BLaER1 (cell line): ENCODE measurements at regions not wholly inside any gene's neighbourhood (a gene's known extent, or its start where the extent isn't known, plus 50 kb on each side); places are given as distances from the start of the nearest gene placed in this dataset.

Experiments
- H3K27ac ChIP-seq: shearing (Covaris generic); formaldehyde crosslinking; 2 replicates; pipeline ENCODE4 v1.8.1; 2022
- H3K27me3 ChIP-seq: shearing (Covaris generic); formaldehyde crosslinking; 2 replicates; pipeline ENCODE4 v1.8.1; 2022
- H3K36me3 ChIP-seq: shearing (Covaris generic); formaldehyde crosslinking; 2 replicates; pipeline ENCODE4 v1.8.1; 2022
- H3K4me1 ChIP-seq: shearing (Covaris generic); formaldehyde crosslinking; 2 replicates; pipeline ENCODE4 v1.8.1; 2022
- H3K4me2 ChIP-seq: shearing (Covaris generic); formaldehyde crosslinking; 2 replicates; pipeline ENCODE4 v1.8.1; 2022
- H3K4me3 ChIP-seq: shearing (Covaris generic); formaldehyde crosslinking; 2 replicates; pipeline ENCODE4 v1.8.1; 2022
- H3K9ac ChIP-seq: shearing (Covaris generic); formaldehyde crosslinking; 2 replicates; pipeline ENCODE4 v1.8.1; 2022
- H3K9me3 ChIP-seq: shearing (Covaris generic); formaldehyde crosslinking; 2 replicates; pipeline ENCODE4 v1.8.1; 2022
- H4K20me1 ChIP-seq: shearing (Covaris generic); formaldehyde crosslinking; 2 replicates; pipeline ENCODE4 v1.8.1; 2022
- Cebpa-rat ChIP-seq: shearing (Covaris generic); IDR thresholded peaks from 2 replicates; pipeline ENCODE4 v1.8.1; 2022

DNA sequence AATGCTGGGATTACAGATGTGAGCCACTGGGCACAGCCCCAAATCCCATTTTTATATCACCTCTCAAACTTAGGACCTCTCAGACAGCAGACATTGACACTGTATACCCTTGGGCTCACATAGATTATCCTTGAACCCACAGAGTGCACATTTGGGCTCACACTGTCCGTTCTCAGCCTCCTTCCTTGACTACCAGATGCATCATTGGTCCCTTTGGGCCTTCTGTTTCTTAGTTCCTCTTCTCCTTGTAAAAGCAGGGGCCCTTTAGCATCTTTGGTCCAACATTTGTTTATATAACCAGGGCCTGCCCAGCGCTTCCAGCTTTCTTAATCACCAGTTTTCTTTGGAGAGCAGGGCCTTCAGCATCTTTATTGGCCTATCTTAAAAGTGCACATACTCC, 126.2 kb downstream of the SEC61B start:
- Histone ChIP-seq H3K27ac (no peak overlapping the region), H3K27me3 (no peaks in the 10 kb centered on the region), H3K4me1 (no peaks in the 10 kb centered on the region), H3K4me2 (no peak overlapping the region), H4K20me1 (no peaks in the 10 kb centered on the region), H3K4me3 (no peak overlapping the region), H3K9ac (no peak overlapping the region), H3K36me3 (no peaks in the 10 kb centered on the region), H3K9me3 (no peaks in the 10 kb centered on the region)
- TF ChIP-seq Cebpa-rat = no peak

DNA sequence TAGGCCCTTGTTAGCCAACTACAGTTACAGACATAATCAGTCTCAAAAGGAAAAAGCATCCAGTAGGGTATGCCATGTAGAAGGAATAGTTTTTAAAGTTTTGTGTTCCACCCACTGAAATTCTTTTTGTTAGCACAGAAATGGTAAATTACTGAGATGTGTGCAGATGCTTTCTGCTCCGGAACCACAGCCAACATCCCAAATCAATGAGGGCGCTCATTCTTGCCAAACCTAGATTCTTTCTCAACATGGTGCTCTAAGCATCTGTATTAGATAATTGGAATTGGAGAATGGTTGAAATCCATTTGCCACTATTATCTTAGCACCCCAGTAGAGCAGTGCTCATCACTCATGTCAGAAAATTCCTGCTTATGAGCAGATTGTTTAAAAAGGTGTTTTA, 127.8 kb downstream of the SEC61B start:
- Histone ChIP-seq H3K9me3 (no peaks in the 10 kb centered on the region), H3K4me2 (no peak overlapping the region), H4K20me1 (no peaks in the 10 kb centered on the region), H3K9ac (no peak overlapping the region), H3K4me1 (no peaks in the 10 kb centered on the region), H3K27me3 (no peaks in the 10 kb centered on the region), H3K36me3 (no peaks in the 10 kb centered on the region), H3K27ac (no peak overlapping the region), H3K4me3 (no peak overlapping the region)
- no peak for TF ChIP-seq Cebpa-rat

DNA sequence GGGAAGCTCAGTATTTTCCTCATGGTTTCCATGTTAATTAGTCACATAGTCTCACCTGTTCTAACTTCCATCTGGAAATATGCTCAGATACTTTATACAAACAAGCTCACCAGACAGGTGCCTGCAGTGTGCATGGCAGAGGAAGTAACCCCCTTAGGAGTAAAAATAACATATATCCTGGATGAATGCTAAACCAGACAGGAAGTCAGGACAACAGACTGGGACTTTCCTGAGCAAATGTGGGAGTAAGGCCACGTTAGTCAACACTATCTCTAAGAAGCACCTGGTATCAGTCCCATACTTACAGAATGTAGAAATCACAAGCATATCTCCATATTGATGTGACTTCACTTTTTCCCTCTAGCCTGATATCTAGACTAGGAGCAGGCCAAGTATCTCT, 128.4 kb downstream of the SEC61B start:
- Histone ChIP-seq H3K36me3 (no peaks in the 10 kb centered on the region), H4K20me1 (no peaks in the 10 kb centered on the region), H3K9me3 (no peaks in the 10 kb centered on the region), H3K27ac (no peak overlapping the region), H3K4me3 (no peak overlapping the region), H3K4me1 (no peaks in the 10 kb centered on the region), H3K9ac (no peak overlapping the region), H3K27me3 (no peaks in the 10 kb centered on the region), H3K4me2 (no peak overlapping the region)
- TF ChIP-seq Cebpa-rat = no peak

DNA sequence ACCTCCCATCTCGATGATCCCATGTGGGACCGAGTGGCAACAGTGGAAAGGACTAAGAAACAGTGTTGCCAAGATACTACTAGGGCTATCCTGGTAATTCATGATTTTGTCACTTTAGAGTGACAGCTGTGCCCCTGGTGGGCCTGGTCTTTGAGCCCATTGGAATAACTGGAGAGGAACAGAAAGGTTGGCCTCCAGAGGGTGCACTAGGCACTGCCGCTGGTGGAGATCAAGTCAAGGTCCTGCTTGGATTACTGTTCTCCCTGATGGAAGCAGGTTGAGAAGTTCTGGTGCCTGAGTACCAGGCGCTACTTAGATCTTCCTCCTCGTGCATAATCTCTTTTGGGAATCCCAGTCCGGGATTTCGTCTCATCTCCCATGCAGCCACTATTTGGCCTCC, 129.6 kb downstream of the SEC61B start:
- Histone ChIP-seq H3K27me3 (no peaks in the 10 kb centered on the region), H4K20me1 (no peaks in the 10 kb centered on the region), H3K27ac (no peak overlapping the region), H3K9ac (no peak overlapping the region), H3K9me3 (no peaks in the 10 kb centered on the region), H3K4me1 (no peaks in the 10 kb centered on the region), H3K36me3 (no peaks in the 10 kb centered on the region), H3K4me2 (no peak overlapping the region), H3K4me3 (no peak overlapping the region)
- no peak for TF ChIP-seq Cebpa-rat

- Histone ChIP-seq H3K36me3 (no peaks in the 10 kb centered on the region), H4K20me1 (no peaks in the 10 kb centered on the region), H3K4me2 (no peak overlapping the region), H3K9ac (no peak overlapping the region), H3K27me3 (no peaks in the 10 kb centered on the region), H3K4me3 (no peak overlapping the region), H3K9me3 (no peaks in the 10 kb centered on the region), H3K4me1 (0 out of 2 replicates have a peak, but pooled peaks cover 4% of the 10 kb centered on the region), H3K27ac (no peak overlapping the region)
- no peak for TF ChIP-seq Cebpa-rat
Observed at GRCh38 chr9:99352826-99353225, 130.7 kb downstream of the SEC61B start.

- Histone ChIP-seq H3K36me3 (no peaks in the 10 kb centered on the region), H3K9me3 (no peaks in the 10 kb centered on the region), H4K20me1 (no peaks in the 10 kb centered on the region), H3K27me3 (no peaks in the 10 kb centered on the region), H3K9ac (no peak overlapping the region), H3K27ac (no peak overlapping the region), H3K4me2 (no peak overlapping the region), H3K4me1 (0 out of 2 replicates have a peak, but pooled peaks cover 4% of the 10 kb centered on the region), H3K4me3 (no peak overlapping the region)
- TF ChIP-seq Cebpa-rat = no peak
Observed at GRCh38 chr9:99353408-99353807, 131.3 kb downstream of the SEC61B start.

- H3K4me1 ChIP-seq = 0 out of 2 replicates have a peak, but pooled peaks cover 4% of the 10 kb centered on the region
- H3K27ac ChIP-seq = no peak overlapping the region
- TF ChIP-seq Cebpa-rat = no peak
- H3K36me3 ChIP-seq = no peaks in the 10 kb centered on the region
- H3K9me3 ChIP-seq = no peaks in the 10 kb centered on the region
- H3K27me3 ChIP-seq = no peaks in the 10 kb centered on the region
- no peak overlapping the region for H3K4me2 ChIP-seq
- H4K20me1 ChIP-seq = no peaks in the 10 kb centered on the region
- no peak overlapping the region for H3K4me3 ChIP-seq
- no peak overlapping the region for H3K9ac ChIP-seq
Observed at GRCh38 chr9:99354104-99354503, 132.0 kb downstream of the SEC61B start.

DNA sequence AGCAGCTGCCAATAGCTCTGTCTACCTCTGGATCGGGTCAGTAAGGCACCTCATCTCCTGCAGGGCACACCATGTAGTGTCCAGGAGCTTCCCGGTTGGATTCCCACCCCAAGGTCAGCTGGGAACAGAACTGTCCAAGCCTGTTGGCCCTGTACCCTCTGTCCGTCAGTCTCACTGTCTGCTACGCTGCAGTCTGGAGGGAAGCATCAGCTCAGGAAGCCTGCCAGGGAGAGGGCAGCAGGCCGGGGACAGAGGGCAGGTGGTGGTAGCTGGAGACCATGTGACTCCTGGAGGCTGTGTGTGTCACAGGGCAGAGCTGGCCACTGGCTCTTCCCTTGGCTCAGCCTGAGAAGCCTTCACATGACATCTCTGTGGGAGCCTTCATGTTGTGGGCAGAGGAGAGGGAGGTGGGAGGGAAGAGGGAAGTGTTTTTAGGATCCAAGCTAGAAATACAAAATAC, 134.5 kb downstream of the SEC61B start:
- H3K36me3 ChIP-seq = no peaks in the 10 kb centered on the region
- H3K9ac ChIP-seq = no peak overlapping the region
- H3K4me1 ChIP-seq = 0 out of 2 replicates have a peak, but pooled peaks cover 4% of the 10 kb centered on the region
- no peak overlapping the region for H3K4me3 ChIP-seq
- H3K27ac ChIP-seq = no peak overlapping the region
- no peaks in the 10 kb centered on the region for H3K9me3 ChIP-seq
- no peak for TF ChIP-seq Cebpa-rat
- no peak overlapping the region for H3K4me2 ChIP-seq
- H3K27me3 ChIP-seq = no peaks in the 10 kb centered on the region
- H4K20me1 ChIP-seq = no peaks in the 10 kb centered on the region

DNA sequence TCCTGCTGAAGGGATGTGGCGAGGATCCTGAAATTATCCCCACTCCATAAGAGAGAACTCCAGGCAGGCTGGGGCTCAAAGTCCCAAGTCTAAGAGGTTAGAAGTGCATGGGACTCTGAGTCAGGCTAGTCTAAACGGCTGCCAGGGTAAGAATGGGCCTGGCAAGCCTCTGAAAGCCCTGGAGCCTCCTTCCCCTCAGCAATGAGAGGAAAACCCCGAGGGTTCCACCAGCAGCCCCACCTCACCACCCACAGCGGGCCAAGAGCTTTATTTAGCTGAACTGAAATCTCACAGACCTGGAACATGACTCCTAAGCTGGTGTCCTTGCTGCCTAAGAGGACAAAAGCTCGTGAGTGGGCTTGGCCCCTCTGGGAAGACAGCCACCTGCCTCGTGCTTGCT, 135.5 kb downstream of the SEC61B start:
- Histone ChIP-seq H3K9me3 (no peaks in the 10 kb centered on the region), H3K27ac (no peak overlapping the region), H3K4me1 (0 out of 2 replicates have a peak, but pooled peaks cover 4% of the 10 kb centered on the region), H3K4me3 (no peak overlapping the region), H3K27me3 (no peaks in the 10 kb centered on the region), H3K36me3 (no peaks in the 10 kb centered on the region), H3K9ac (no peak overlapping the region), H3K4me2 (no peak overlapping the region), H4K20me1 (no peaks in the 10 kb centered on the region)
- no peak for TF ChIP-seq Cebpa-rat

- no peaks in the 10 kb centered on the region for H3K9me3 ChIP-seq
- H3K9ac ChIP-seq = no peak overlapping the region
- no peak for TF ChIP-seq Cebpa-rat
Observed at GRCh38 chr9:99358668-99359067, 136.6 kb downstream of the SEC61B start.

DNA sequence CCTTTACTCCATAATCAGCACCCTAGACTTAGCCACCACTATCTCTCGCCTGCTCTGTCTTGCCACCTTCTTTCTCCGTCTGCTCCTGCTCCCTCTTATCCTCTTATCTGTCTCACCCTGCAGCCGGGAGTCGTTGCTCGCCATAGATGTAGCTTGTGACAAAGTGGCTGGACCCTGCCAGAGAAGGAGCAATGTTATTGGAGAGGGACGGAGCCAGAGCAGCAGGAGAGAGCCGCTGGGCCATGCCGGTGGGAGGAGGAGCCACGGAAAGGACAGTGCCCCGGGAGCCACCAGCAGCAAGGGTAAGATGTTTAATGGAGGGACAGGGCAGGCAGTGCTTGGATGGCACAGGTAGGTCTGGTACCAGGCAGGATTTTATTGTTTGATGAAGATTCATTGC, 137.3 kb downstream of the SEC61B start:
- Histone ChIP-seq H4K20me1 (no peaks in the 10 kb centered on the region), H3K4me1 (0 out of 2 replicates have a peak, but pooled peaks cover 4% of the 10 kb centered on the region), H3K36me3 (no peaks in the 10 kb centered on the region), H3K9ac (no peak overlapping the region), H3K27me3 (no peaks in the 10 kb centered on the region), H3K9me3 (no peaks in the 10 kb centered on the region), H3K4me2 (no peak overlapping the region), H3K27ac (no peak overlapping the region), H3K4me3 (no peak overlapping the region)
- no peak for TF ChIP-seq Cebpa-rat

More at GRCh38 chr9:99358668-99359067, 136.6 kb downstream of the SEC61B start:
- Histone ChIP-seq H3K4me3 (no peak overlapping the region), H3K4me1 (0 out of 2 replicates have a peak, but pooled peaks cover 4% of the 10 kb centered on the region), H3K27me3 (no peaks in the 10 kb centered on the region), H3K36me3 (no peaks in the 10 kb centered on the region), H3K4me2 (no peak overlapping the region), H4K20me1 (no peaks in the 10 kb centered on the region), H3K27ac (no peak overlapping the region)
